Hindlimb muscle (tissue), 1 donor: ENCODE measurements at regions not wholly inside any gene's neighbourhood (a gene's known extent, or its start where the extent isn't known, plus 50 kb on each side); places are given as distances from the start of the nearest gene placed in this dataset.

Experiments
- DNase-seq: peaks from one replicate; pipeline ENCODE4 v3.0.0-alpha.2; 2013

DNA sequence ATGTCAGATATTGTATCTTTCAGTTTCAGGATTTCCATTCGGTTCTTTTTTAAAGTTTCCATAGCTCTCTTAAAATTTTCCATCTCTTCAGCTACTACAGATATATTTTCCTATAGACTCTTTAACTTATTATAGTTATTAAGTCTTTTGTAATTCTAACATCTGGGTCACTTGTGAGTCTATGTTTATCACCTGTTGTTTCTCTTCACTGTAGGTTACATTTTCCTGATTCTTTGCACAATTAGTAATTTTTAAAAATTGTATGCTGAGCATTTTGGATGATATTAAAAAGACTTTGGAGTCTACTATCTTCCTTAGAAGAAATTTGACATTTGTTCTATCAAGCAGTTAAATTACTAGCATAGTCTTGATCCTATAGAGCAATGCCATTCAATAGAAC lies 140.7 kb downstream of the QRSL1 start:
- no peak for DNase-seq

GRCh38 chr6:106767271-106767670 lies 137.9 kb downstream of the QRSL1 start:
- no peak for DNase-seq

GRCh38 chr6:106766201-106766600 lies 136.8 kb downstream of the QRSL1 start:
- DNase-seq: no peak

GRCh38 chr6:106765496-106765895 lies 136.1 kb downstream of the QRSL1 start:
- DNase-seq: no peak

DNA sequence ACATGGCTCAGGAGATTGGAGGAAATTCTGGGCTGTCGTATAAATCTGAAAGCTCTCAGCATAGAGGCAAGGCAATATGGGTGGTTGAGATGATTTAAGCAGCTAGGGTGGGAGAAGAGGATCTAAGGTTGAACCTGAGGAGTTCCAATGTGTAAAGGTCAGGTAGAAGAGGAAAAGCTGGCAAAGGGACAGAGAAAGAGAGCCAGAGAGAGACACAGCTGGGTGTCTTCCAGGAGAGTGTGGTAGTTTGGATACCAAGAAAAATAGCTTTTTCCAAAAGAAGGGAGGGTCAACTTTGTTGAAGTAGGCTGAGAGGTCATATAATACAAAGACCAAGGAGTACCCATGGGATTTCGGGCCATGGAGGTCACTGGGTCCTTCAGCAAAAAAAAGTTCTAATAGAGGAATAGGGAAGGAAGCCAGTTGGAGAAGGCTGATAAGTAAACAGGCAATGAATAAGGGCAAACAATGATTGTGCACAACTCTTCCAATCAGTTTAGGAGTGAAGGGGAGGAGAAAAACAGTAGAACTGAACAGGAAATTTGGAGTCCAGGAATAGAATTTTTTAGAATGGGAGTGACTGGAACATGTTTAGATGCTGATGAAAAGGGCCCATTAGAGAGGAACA lies 135.1 kb downstream of the QRSL1 start:
- no peak for DNase-seq

- DNase-seq: no peak
Observed at GRCh38 chr6:106763361-106763760, 134.0 kb downstream of the QRSL1 start.

GRCh38 chr6:106761160-106761559 lies 131.8 kb downstream of the QRSL1 start:
- no peak for DNase-seq

GRCh38 chr6:106759112-106759511 lies 129.7 kb downstream of the QRSL1 start:
- no peak for DNase-seq

DNA sequence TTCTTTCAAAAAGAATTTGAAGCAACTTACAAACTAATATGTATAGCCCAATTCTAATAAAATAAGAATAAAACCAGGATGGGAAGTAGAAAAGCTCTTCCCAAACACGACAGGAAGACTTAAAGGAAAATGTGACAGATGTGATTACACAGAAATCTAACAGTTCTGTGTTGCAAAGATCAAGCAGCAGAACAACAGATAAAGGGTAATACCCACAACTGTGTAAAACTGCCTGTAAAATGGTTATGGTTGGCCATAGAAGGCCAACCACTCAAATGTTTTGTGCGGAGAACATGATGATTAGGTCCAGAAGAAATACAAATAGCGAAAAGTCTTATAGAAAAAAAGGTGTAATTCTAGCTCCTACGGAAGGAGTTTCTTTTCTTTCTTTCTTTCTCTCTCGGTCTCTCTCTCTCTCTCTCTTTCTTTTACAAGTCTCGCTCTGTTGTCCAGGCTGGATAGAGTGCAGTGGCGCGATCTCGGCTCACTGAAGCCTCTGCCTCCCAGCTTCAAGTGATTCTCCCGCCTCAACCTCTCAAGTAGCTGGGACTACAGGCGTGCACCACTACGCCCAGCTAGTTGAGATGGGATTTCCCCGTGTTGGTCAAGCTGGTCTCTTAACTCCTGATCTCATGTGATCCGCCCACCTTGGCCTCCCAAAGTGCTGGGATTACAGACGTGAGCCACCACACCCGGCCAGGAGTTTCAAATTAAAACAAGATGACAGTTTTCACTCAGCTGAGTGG lies 128.5 kb downstream of the QRSL1 start:
- DNase-seq: no peak

GRCh38 chr6:106757267-106757666 lies 127.9 kb downstream of the QRSL1 start:
- no peak for DNase-seq

DNA sequence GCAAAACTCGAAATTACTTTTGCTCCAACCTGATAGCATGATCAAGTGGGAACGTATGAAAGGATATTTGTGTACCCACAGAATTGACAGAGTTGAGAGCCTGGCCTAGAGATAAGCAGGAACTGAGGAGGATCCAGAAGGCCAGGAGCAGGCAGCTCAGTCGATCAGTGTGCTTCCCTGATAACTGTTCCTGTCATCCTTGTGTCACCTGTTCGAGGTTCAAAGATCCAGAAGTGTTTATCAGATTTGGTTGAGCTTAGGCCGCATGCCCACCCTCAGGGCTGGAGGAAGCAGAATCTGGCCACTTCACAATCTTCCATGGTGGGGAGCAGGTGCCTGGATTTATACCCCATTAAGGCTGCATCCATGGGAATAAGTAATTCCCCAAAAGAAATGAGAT lies 124.8 kb downstream of the QRSL1 start:
- no peak for DNase-seq

- no peak for DNase-seq
Observed at GRCh38 chr6:106752641-106753040, 123.3 kb downstream of the QRSL1 start.

DNA sequence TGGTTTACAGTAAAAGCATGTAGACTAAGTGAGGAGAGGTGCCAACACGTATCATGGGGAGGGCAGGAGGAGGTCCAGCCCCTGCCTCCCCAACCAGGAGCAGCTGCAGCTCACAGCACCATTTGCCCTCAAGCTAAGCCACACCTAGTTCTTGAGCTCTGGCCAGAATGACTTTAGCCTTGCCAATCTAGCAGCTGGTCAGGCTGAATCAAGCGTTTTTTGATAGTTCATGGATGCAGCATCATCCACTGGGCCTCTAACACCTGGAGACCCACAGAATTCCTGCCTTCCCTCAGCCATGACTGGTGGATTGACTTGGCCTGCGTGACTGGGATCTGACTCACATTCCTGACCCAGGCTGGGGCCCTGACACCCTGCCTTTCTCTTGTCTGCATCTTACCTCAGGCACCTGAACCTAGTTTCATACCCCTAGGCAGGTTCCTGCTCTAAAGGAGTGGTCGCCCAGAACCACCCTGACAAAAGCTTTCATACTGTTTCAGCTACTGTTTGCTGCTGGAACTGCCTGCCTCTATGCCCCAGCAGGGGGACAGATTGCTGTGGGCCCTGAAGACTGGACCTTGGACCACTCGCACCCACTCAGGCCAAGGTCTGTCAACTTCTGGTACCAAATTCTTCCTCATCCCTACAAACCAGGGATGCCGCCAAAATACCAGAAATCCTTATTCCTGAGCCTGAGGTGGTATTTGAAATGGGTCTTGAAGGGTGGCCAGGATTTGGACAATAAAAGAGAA lies 122.3 kb downstream of the QRSL1 start:
- no peak for DNase-seq

DNA sequence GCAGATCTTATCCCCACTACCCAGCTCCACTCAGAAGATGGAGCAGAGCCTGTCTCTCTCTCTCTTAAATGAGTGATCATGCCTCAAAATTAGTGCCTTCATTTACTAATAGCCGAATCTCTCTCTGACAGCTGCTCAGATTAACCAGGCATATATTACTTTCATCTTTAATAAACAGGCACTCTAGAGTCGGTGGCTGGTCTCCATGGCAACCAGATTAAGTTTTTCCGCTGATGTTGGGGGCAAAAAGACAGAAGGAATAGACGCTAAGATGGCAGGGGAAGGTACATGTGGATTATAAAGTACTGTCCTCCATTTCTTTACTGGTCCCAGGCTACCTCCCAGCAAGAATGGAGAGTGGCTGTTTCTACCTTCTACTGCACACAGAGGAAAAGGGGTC lies 121.6 kb downstream of the QRSL1 start:
- DNase-seq: no peak

DNA sequence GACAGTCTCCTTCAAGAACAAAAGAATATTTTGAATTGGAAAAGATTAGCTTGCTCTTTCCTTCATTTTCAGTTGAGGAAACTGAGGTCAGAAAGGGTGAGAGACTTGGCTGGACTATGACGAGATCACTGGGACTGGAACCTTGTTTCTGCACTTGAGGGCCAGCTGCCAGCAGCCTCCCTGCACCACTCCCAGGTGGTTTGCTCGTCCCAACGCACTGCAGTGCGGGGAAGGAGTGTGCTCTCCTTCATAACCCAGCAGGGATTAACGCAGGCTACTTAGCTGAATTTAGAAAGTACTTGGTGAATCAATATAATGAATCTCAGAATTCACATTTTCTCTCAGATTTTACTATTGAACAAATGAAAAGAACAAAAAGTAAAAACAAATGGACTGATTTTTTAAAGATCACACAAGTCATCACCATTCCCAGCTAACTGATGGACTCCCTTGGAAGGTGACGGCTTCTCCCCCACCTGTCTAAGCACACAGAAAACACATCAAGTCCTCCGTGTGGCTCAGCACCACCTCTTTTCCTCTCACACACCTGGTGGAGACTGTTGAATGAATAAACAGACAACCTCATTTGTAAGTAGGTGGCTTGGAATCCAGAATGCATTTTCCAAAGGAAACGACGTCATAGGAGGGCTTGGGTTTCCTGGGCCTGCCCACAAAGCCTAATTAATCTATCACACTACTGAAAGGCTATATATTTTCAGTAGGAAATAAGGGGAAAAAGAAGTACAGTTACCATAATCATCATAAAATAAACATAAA lies 121.0 kb downstream of the QRSL1 start:
- no peak for DNase-seq

- DNase-seq: no peak
Observed at GRCh38 chr6:106749609-106750008, 120.2 kb downstream of the QRSL1 start.

DNA sequence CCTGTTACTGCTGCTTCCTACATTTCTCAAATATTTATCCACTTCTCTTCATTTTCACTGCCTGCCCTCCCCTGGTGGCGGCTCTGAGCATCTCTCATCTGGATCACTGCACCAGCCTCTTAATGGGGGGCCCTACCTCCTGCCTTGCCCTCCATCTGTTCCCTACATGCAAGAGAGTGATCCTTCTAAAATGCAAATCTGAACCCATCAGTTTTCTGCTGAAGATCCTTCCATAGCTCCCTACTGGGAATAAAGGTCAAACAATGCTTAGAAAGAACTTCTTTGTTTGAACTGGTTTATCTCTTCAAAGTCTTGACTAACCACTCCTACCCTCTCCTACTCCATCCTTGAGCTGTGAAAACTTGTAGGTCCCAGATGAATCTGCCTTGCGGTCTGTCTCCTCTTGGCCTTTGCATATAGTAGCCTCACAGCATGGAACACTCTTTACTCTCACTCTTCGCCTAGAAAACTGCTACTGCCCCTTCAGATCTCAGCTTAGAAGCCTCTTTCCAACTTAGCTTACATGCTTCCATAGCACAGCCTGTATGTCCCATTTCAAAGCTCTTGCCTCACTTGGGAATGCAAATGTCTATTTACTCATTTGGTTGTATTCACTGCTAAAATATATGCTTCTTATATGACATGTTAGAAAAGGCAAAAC lies 119.3 kb downstream of the QRSL1 start:
- DNase-seq: no peak

DNA sequence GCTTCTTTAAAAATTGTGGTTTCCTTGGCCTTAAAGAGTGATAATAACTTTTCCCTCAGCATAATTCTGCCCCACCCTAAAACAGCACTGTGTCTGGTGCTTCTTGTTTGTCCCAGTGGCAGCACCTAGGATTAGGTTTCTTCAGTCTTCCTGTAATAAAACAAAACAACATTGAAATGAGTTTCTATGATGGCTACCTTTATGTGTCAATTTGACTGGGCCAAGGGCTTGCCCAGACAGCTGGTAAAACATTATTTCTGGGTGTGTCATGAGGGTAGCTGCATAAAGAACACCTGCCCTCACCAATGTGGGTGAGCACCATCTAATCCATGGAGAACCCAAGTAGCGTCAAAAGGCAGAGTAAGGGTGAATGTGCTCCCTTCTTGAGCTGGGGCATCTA lies 117.8 kb downstream of the QRSL1 start:
- no peak for DNase-seq

- no peak for DNase-seq
Observed at GRCh38 chr6:106746652-106747051, 117.3 kb downstream of the QRSL1 start.

- no peak for DNase-seq
Observed at GRCh38 chr6:106745824-106746582, 116.6 kb downstream of the QRSL1 start.

GRCh38 chr6:106745197-106745770 lies 115.9 kb downstream of the QRSL1 start:
- no peak for DNase-seq
